CD4-positive, alpha-beta T cell treated with Interleukin-17A for 4 hours (primary cell): ENCODE measurements at regions not wholly inside any gene's neighbourhood (a gene's known extent, or its start where the extent isn't known, plus 50 kb on each side); places are given as distances from the start of the nearest gene placed in this dataset.

Experiments
- DNase-seq: peaks from one replicate; pipeline ENCODE4 v3.0.0-alpha.2; 2020; ENCODE audit warnings: mixed read lengths

DNA sequence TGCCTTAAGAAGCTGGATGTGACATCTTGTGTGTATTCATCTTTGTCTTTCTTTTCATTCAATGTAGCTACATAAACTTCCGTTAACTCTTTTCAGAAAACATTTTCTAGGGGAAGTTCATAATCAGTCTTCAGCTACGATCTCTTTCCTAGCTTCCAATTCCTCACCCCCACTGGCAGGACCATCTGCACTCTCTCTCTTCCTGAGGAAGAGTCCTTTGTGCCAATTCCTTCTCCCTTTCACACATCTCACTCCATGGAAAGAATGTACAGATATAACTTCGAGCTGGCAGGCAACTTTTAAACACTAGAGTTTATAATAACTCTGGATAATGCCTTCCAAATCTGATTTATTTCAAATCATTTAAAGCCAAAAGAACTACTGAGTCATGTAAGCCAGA, 495.7 kb downstream of the GALC start:
- no peak for DNase-seq

DNA sequence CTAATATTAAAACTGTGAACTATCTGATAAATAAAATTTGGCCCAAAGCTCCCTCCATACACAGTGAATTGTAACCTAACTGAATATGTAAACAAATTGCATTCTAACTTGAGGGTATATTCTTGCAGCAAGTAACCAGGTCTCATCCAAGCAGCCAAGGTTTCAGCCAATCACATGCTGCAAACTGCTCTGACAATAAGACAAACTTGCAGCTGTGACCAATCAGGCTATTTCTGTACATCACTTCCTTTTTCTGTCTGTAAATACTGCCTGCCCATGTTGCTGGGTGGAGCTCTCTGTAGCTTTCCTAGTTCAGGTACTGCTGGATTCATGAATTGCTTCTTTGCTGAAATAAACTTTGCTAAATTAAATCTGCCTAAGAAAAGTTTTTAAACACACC, 499.0 kb downstream of the GALC start:
- no peak for DNase-seq

GRCh38 chr14:87492561-87492960, 500.4 kb downstream of the GALC start:
- DNase-seq: no peak

GRCh38 chr14:87491816-87492215, 501.2 kb downstream of the GALC start:
- DNase-seq: no peak

DNA sequence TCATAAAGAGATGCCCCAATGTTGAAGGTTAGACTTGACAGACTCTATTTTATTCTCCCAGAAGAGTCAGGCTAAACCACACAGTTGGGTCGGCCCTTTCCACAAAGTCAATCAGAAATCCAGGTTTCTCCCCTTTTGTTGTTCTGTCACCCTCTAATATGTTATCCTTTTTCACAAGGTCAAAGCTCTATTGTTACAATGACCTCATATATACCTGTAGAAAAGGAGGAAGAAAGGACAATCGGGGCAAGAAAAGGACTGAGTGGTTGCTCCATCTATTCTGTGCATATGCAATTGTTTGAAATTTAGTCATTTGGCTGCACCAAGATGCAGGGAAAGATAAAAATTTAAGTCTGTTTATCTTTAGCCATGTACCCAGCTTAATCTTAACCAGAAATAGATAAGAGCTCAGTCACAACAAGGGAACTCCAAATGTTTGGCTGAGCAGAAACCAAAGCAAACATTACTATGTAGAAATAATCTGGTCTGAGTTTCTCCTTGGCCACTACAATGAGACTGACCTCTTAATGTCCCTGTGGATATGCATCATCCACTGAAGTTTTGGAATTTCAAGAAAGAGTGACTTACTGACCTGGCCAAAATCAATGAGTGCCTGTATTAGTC, 503.7 kb downstream of the GALC start:
- no peak for DNase-seq

GRCh38 chr14:87483271-87484260, 509.4 kb downstream of the GALC start:
- no peak for DNase-seq

DNA sequence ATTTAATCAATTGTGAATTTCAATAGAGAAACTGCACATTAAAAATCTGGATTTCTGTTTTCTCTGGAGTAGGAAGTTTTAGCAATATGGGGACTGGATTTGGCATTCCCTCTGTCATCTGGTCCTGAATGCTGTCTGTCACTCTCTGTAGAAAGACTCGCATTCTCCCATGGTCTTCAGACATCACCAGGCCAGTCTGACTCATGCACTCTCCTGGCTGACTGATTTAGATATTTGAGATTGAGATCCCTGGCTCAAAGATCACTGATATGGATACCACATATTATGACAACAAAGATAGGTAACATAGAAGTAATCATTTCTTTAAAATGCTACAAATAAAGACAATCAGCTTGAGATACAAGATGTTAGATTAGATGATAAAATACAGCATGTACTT, 524.5 kb downstream of the GALC start:
- DNase-seq: no peak

DNA sequence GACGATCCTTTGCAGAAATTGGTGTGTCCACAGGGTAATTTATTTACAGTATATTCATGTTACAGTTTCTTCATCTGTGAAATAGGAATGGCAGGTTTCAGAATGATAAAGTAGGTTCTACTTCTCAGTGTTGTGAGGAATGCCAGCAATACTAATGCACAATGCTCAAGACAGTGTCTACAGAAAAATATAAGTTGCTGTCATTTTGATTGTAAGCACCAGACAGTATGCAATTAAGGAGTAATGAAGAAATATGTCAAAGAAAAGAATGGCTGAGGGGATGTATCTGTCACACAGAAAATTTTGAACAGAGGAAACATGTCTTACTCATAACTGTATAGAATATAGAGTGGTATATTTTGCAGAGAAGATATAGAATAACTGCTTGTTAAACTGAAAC, 525.4 kb downstream of the GALC start:
- DNase-seq: no peak

DNA sequence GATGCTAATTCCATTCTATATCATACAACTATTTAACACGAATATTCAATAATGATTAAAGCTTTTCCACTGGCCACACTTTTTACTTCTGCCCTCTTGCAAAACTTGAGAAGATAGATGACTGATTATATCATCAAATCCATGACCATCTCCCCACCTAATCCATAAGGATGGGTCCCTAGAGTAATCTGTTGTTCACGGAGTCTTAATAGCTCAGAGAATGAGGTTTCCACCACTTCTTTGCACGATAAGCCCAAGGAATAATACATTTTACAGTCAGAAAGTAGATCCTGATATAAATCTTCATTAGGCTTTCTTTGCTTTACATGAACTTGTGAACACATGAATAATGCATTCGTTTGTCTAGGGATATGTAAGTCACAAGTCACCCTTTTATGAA, 527.2 kb downstream of the GALC start:
- no peak for DNase-seq

DNA sequence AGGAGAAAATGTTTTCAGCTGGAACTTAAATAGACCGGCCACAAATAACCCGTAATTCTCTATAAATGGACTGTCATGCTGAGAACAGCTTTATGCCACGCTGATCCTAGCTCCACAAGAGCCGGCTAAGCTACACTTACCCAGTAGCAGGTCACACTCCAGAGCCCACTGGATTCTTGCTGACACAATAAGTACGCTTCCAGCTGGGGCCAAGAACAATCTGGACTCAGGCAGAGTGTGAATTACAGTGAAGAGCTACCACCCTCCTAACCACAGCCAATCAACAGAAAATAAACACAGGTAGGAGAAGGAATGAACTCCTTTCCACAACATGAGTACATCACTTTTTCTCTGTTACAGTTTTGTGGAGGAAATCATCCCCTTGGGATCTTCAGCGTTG, 531.3 kb downstream of the GALC start:
- DNase-seq: no peak

DNA sequence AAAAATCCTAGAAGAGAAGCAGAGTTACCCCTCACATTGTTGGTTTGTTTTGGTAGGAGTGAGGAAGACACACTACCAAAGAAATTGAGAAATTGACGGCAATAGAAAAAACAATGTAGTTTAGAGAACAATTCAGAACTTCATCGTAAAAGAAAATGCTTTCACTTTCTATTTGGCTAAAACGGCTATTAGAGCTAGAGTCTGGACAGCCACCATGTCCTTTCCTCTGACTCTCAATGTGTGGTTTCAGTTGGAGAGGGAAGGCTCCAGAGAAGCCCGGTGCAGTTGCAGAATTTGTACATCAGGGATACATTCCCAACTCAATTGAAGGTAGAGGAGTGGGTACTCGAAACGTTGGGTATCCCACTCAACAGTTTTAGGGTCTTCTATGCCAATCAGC, 535.3 kb downstream of the GALC start:
- no peak for DNase-seq

- no peak for DNase-seq
These were observed 542.8 kb downstream of the GALC start for GRCh38 chr14:87450193-87450592.

DNA sequence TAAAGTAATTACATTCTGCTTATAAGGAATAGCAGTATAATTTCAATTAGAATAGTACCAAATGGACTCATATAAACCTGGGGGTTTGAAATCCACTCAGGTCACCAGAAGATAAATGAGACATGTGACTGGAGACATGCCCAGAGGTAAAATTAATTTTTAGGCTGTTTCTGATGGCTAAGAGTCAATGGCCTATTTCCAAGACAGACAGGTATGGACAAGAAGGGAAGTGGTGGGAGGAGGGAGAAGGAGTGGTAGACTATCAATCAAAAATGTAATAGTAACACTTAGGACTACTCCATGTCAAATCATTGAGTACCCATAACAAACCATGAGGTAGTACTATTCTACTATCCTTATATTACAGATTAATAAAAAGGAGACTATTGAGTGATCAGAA, 544.0 kb downstream of the GALC start:
- no peak for DNase-seq

- DNase-seq: no peak
These were observed 549.2 kb downstream of the GALC start for GRCh38 chr14:87443787-87444186.

DNA sequence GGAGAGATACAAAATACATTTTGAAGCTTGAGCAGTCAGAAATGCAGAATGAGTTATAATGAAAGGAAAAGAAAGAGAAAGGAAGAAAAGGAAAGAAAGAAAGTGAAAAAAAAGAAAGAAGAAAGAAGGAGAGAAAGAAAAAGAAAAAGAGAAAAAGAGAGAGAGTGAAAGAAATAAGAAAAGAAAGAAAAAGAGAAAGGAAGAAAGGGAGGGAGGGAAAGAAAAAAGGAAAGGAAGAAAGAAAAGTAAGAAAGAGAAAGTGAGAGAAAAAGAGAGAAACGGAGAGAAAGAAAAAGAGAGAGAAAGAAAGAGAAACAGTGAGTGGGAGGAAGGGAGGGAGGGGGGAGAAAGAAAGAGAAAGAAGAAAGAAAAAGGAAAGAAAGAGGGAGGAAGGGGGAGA, 549.9 kb downstream of the GALC start:
- DNase-seq: no peak

GRCh38 chr14:87437158-87437557, 555.8 kb downstream of the GALC start:
- no peak for DNase-seq

DNA sequence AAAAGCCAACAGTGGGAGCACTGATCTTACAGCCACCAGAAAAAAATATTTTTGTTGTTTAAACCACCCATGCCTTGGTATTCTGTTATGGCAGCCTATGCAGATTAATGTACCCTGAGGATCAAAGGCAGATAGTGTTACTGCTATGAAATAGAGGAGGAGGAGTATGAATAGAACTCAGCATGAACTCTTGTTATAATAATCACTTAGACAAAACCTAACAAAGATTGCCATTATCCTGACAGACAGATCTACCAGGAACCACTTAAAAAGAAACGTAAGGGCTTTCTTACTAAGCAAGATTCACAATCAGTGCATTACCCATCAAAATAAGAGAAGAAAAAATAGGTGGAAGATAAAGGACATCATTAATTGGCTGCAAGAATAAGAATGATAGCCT, 558.3 kb downstream of the GALC start:
- no peak for DNase-seq

DNA sequence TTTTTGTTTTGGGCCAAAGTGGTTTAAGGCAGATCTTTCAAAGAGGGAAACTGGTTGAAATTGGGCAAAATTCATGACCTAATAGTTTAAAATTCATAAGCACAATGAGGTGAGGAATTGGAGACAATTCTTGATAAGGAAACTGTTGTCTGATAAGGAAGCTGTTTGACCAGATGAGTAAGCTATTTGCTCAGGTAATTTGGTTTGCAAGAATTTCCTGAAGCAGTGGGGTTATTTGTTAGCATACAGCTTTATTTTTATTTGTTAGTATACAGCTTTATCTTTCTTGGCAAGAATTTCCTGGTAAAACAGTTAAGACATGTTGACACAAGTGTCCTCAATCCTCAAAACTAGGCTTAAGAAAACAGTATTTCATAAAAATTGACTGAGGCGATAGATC, 559.0 kb downstream of the GALC start:
- no peak for DNase-seq

- DNase-seq: no peak
These were observed 560.3 kb downstream of the GALC start for GRCh38 chr14:87432698-87433097.

DNA sequence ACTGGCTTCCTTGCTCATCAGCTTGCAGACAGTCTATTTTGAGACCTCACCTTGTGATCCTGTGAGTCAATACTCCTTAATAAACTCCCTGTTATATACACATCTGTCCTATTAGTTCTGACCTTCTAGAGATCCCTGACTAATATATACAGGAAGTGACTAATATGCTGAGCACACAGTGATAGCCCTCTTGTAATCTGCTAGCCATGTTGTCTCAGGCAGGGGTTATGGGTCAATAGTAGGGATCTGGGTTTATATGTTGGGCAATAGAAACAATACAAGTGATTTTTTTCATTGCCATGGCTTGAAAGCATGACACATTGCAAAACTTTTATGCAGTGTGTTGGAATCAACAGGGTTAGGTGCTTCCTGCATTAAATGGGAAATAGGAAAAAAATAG, 562.2 kb downstream of the GALC start:
- DNase-seq: no peak

DNA sequence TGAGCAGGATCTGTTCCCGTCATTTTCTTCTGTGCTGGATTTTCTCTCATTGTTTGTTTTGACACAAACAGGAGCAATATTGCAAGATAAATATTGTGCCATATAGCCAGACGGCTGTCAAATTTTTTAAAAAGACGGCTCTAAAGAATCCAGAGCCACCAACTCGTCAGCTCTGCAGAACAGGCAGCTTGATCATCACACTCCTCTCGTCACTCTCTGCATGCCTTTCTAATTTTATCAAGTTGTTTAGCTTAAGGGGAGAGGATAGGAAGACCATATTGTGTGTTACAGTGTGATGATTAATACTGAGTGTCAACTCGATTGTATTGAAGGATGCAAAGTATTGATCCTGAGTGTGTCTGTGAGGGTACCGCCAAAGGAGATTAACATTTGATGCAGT, 562.8 kb downstream of the GALC start:
- DNase-seq: no peak

DNA sequence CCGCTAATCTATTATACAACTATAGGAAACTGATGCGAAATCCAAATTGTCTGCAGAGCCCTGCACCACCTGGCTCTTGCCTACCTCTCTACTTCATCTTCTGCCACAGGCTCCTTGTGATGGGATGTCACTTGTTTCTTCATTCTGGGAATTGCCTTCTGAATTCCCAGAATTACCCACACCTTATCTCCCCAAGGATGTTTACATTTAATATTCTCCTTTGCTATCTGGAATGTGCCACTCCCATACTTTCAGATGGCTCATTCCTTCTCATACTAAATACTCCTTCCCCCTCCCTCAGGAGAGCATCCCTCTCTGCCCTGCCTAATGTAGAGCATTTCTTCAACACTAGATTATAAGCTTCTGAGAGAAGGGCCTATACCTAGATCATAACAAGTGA, 573.1 kb downstream of the GALC start:
- DNase-seq: no peak

DNA sequence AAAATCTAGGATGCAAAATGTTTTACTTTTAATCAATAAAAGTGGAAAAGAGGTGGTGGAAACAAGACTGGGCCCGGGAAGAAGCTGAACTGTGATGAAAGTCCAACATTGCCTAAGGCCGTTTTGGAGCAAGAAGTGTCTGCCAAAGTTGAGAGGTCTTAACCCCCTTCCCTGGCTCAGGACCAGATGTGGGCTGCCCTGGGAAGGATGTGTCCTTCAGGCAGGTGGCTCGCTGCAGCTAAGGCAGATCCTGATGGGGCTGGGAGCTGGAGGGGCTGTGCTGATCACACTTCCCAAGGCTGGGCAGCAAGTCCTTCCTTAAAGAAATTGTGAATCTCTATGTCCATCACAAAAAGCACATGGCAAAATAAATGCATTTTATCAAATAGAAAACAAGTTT, 581.6 kb downstream of the GALC start:
- DNase-seq: no peak

DNA sequence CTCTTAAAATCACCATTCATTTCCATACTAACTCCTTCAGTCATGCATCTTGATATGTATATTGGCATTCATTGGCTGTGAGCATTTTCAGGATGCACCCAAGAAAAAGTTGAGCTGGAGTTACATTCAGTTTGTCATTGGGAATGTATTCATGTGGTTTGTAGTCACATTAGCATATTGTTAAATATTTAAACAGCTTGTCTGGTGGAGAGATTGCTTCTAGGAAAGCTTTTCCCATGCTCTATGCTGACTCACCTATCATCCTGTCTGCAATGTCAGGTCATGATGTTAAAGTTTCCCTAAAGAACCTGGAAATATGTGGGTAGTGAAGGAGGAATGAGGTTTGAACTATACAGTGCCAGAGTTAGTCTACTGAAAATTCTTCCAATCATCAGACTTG, 583.6 kb downstream of the GALC start:
- DNase-seq: no peak

GRCh38 chr14:87407344-87407743, 585.6 kb downstream of the GALC start:
- no peak for DNase-seq
